ENCODE measurements at regions not wholly inside any gene's neighbourhood (a gene's known extent, or its start where the extent isn't known, plus 50 kb on each side); places are given as distances from the start of the nearest gene placed in this dataset.

DNA sequence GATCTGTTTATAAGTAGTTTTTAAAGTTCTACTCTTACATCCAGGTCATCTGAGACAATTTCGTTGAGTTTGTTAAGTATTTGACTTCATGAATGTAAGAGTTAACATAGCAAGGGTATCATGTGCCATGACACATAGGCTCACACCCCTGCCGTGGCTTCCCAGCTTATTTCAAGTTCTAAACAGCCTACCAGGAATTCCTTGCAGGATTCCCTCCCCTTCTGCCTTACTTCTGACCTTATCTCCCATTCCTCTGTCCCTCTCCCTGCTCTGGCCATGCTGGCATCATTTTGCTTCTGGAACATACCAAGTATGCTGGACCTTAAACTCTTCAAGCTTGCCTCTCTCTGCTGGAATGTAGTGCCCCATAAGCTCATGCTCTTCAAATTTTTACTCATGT is 369.9 kb upstream of the PCDH7 start:
- no peak for ATAC-seq

DNA sequence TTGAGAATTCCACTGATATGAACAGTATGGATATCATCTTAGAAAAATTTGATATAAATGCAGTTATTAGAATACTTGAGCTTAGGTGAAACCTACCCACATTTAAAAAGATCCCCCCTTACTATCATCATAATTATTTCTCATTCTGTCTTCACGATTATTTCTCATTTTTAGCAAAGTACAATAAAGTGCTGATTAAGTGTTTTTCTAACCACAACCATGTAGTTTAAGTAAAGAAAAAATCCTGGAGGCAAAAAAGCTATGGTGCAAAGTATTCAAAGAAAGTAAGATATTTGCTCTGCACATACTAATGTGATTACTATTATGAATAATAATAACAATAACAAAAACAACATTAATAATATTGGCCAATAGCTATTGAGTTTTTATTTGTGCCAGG is 365.6 kb upstream of the PCDH7 start:
- ATAC-seq = no peak

DNA sequence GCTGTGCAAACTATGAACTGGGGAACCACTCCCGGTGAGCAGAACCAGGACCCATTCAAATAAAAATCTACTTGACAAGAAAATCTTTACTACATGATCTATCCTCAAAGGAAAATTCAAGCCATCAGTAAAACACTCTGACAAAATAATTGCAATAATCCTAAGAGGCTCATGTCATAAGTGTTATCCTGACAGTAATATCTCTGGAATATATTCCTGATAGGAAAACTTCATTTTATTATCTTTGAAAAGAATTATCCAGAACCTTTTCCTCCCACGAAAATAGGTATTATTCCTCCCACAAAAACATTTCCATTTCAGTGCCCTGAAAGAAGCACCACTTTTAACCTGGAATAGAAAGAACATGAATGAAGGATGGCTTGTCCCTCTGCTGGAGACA is 357.7 kb upstream of the PCDH7 start:
- no peak for ATAC-seq

DNA sequence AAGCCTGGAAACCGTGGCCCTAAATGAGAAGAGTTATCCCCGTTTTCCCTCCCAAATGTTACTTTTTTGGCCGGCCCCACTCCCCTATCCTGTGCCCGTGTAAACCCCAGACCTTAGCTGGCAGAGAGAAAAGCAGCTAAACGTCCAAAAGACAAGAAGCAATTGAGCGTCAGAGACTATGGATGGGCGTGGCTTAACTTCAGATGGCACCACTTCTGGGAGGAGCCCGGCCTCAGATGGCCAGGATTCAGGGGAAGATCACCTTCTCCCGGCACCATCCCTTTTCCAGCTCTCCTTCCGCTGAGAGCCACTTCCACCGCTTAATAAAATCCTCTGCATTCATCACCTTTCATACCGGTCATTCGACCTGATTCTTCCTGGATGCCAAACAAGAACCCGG is 350.1 kb upstream of the PCDH7 start:
- no peak for ATAC-seq

DNA sequence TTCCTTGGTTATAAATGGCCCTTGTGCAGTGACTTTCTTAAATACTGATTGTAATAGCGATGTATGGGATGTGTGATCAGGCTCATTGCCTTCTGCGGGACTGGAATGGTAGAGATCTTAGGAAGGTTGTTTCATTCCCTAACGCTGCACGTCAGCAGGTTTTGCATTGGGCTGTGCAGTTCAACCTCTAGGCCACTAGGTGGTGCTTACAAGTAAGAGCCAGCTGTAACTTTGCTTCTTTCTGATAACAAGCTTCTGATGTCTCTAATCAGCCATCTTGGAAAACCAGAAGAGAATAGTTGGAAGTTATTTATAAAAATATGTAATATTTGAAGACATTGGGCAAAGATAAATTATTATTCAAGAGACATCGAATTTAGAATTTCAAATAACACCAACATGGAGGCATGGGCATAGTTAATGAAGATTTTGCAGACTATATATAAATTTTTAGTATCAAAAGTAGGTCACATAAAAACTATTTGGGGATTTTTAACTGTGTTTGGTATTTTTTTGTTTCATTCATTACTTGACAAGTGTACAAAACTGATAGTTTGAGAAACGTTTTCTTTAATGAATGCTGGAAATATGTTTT is 339.7 kb upstream of the PCDH7 start:
- ATAC-seq = peak; percentile 79

DNA sequence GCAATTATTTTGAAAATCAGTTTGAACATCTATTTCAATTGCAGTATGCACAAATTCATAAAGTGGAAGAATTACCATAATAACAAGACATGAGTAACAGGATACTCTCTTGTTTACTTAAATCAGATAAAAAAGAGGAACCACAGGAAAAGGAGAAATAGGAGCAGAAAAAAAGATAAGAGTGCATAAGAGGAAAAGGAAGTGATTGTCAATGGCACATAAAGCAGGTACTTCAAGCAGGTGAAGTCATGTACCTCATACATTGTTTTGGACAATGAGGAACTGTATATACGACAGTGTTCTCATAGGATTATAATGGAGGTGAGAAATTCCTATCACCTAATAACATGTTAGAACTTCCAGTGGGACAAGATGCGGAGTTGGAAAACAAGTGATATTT is 334.5 kb upstream of the PCDH7 start:
- ATAC-seq = peak; percentile 54

DNA sequence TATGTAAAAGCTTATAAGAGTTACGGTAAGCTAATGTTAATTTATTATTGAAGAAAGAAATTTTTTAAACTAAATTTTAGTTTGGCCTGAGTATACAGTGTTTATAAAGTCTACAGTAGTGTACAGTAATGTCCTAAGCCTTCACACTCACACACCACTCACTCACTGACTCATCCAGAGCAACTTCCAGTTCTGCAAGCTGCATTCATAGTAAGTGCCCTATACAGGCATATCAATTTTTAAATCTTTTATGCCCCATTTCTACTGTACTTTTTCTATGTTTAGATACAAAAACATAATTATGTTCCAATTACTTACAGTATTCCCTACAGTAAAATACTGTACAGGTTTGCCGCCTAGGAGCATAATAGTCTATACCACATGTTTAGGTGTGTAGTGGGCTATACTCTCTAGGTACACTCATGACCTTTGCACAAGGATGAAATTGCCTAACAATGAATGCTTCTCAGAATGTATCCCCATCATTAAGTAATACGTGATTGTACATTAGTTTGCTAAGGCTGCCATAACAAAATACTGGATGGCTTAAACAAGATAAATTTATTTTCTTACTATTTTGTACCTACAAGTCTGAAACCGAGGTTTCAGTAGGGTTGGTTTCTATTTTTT is 333.8 kb upstream of the PCDH7 start:
- peak; percentile 65 for ATAC-seq

DNA sequence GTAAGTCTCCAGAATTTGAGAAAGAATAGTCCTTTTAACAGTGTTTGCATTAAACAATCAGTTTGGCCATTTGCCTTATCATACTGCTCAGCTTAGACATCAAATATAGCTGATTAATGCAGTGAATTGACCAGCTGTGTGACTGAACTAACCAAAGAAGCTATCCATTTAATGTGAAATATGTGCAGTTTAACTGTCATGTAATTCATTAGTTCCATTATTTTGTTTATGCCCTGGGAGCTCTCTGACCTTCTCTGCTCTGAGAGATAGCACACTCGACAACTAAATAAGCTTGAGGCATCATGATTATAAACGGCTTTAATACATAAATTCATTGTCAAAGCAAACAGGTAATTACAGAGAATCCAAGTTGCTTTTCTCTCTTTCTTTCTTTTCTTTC is 324.3 kb upstream of the PCDH7 start:
- ATAC-seq = no peak

DNA sequence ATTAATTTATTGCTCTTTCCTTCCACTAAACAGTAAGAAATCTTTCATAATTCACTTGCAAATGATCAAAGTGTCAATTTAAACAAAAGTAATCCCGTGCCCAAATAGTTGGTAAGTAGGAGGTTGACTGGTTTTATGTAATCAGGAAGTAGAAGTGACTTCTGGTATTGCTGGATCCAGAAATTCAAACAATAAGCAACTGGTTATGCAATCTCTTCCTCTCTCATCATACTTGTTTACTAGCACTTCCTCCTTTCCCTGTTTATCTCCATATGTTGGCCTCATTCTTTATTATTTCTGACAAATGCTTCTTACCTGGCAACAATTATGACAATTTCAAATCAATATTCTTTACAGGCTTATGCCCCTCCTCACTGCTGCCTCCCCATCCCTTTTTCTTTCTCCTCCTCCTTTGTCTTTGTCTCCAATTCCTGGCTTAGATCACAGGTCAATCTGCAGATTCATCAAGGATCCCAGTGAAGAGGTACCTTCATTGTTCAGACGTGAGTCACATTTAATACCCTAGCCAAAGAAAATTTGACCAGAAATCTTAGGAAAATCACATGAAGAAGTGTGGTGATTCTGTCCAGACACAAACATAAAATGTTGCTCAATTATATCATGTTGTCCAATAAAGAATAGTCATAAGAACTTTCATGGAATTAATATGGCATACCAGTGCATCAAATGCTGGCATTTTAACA is 323.2 kb upstream of the PCDH7 start:
- ATAC-seq = peak; percentile 73

DNA sequence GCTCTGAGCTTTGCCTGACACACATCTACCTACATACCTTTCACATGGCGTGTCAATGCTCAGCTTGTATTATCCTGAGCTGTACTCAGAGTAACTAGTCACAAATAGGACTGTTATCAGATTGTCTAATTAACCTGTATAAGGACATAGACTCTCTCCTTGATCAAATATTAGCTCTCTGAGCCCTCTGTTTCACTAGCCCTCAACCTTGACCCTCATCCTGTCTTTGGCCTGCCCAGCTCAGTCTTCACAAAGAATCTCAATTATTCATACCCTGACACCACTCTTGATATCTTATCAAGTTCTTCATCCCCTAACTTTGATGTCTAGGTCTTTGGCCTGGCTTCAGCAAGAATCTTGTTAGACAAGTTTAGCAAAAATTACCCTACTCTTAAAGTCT is 320.7 kb upstream of the PCDH7 start:
- peak; percentile 43 for ATAC-seq

DNA sequence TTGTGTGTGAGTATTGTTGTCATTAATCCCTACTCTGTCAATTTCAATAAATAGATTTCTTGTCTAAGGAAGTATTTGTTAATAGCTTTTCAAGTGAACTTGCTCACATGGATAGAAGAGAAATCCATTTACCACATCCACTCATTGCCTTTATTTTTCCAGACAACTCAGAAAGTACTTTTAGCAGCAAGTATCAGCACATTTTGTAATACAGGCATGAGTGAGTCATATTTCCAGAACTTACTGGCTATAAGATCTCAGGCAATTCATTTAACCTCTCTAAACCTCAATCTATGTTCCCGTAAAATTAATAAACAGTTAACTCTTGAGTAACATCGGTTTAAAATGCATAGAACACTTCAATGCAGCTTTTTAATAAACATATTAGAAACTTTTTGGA is 317.9 kb upstream of the PCDH7 start:
- ATAC-seq = peak; percentile 41

DNA sequence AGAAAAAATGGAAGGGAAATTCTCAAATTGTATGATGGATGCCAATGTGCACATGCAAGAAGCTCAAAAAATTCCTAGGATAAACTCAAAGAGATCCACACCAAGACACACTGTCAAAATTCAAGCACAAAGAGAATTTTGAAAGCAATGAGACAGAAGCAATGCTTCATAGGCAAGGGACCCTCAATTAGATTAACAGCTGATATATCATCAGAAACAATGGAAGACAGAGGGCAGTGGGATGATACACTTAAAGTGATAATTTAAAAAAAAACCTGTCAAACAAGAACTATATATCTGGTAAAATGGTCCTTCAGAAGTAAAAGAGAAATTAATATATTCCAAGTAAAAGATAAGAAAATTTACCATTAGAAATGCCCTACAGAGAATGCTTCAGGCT is 306.3 kb upstream of the PCDH7 start:
- no peak for ATAC-seq

DNA sequence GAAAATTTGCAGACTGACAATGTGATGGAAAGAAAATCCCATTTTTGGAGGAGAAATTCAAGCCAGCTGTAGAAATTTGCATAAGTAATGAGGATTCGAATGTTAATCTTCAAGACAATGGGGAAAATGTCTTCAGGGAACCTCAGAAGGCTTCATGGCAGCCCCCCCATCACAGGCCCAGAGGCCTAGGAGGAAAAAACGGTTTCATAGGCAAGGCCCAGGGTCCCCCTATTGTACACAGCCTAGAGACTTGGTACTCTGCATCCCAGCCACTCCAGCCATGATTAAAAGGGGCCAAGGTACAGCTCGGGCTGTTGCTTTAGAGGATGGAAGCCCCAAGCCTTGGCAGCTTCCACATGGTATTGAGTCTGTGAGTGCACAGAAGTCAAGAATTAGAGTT is 303.6 kb upstream of the PCDH7 start:
- no peak for ATAC-seq

DNA sequence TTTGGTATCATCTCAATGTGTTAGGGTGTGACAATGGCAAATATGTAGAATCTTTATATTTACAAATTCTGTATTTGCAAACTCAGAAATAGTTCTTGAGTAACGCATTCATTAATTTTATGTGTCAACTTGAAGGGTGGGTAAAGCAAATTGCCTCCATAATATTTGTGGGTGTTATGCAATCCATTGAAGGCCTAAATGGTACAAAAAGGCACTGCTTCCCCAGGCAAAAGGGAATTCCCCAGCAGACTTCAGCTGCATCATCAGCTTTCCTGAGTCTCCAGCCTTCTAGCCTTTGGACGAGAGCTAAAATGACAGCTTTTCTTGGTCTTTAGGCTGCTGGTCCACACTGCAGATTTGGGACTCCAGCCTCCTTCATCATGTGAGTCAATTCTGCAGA is 292.2 kb upstream of the PCDH7 start:
- no peak for ATAC-seq

DNA sequence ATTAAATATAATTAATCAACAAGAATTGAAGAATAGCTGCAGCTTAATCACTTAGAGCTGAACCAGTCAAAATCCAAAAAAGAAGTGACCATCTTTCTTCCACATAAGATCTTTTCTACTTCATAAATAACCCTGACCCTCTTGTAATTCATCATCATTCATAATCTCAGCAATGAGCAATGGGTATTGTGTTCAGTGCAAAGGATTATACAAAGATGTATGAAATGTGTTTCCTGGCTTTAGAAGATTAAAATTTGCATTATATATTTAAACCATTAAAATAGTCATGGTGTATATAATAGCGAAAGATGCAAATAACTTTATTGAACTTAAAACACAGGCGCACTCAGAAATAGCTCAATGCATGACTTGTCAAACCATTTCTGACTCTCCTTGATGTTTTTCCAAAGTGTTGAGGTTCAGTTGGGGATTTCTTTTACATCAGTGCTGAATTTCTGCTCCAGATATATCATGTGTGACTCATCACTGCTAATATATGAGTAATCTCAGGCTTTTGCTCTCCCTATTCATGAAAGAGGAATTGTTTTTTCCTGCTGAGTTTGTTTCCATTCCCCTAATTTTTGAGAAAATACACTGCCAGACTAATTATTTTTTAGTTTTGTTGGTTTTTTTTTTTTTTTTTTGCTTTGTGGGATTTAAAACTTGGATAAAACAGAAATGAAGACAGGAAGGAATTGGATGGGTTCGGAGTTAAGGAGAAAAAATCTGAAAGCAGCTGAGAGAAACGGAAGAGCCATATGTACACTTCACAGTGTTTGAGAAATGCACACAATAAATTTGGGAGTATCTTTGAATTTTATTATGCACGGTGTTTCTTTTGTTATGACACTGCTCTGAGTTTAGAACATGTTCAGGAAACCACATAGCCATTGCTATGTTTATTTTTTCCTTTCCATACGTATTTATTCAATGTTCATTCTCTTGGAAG is 290.1 kb upstream of the PCDH7 start:
- ATAC-seq = peak; percentile 90

DNA sequence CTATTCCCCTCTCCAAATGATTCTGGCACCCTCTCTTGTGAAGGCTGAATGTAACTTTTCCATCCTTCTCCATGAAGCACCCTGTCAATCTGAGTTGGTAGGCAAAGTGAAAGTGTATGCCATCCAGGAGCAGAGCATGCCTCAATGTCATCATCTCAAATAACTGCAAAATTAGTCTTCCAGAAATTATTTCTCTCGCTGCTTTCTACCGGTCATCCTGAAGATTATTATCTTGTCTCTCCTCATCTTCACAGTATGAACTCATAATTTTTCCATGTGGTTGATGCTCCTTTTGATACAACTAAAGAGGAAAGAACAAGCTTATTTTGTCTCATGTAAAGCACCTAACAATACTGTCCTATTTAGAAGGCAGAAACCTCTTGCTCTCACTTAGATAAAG is 285.5 kb upstream of the PCDH7 start:
- ATAC-seq = no peak

DNA sequence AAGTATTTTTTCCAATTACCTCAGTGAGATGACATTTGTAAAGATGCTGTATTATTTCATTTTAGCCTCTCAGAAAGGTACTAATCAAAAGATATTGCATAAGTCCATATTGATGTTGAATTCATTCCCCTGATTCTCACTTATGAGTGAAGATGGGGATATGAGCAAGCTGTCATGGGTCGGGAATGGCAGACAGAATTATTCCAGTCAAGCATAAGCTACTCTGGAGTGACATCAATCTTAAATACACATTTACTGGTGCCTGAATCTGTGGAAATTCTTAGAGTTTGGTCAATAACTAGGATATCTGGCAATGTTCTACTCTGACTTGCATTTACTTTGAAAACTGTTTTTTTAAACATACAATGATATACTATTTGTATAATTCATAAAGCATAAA is 283.8 kb upstream of the PCDH7 start:
- ATAC-seq = no peak

DNA sequence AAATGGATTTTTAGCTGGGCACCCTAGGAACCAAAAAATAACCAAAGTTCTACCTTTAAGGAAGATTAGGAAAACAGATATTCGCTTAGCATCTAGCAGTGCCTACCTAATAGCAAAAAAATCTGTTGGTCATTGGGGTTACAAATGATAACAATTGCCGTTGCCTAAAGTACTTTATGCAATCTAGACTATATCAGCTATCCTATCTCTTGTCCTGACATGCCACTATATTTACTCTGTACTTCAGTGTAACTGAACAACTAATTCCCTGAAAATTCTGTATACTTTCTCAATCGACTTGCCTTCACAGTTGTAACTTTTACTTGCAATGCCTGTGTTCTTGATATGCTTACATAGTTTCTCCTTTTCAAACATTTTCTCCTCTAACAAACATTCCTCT is 282.9 kb upstream of the PCDH7 start:
- no peak for ATAC-seq

DNA sequence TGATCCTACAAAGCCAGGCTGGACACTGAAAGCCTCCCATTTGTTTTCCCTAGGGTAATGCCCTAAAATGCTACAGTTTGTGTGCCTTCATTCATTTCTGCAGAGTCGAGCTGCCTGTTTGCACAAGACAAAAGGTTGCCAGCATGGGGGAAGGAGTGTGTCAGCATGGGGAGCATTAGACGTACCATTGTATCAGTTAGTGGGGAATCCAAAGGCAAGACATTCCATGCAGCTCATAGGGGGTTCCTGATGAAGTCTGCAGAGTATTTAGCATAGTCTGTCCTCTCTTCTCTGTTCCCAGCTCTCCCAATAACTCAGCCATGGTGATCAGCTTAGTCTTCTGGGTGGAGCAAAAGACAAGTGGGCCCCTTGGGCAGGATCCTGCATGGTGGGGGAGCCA is 276.9 kb upstream of the PCDH7 start:
- no peak for ATAC-seq

DNA sequence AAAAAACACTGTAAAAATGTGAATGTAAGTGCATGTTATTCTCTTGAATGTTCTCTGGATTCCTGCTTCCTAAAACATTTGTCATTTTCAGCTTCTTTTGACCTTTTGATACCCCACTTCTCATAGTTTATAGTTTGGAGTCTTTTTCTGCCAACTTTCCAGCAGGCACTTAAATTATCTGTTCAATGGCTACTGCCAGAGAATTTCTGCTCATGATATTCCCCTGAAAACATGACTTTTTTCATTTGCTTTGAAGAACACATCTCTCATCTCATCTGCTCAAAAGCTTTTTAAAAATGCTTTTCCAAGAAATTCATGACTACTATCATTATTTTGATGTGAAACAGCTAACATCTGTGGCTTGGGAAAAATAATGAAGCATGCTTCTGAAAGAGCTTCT is 269.7 kb upstream of the PCDH7 start:
- ATAC-seq = no peak

DNA sequence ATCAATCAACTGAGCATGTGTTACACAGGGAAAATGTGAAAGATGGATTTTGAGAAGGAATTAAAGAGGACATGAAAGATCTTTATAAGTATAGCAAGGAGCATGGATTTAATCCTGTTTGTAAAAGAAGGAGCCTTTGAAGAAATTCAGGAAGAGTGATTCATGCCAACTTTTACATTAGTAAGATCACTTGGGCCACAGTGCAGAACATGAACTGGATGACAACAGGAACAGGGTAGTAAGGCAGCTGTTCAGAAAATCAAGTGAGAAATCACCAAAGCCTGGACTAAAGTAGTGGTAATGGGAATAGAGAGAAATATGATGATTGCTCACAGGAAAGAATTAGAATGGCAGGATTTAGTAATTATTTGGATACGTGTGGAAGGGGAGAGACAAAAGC is 265.7 kb upstream of the PCDH7 start:
- ATAC-seq = no peak

DNA sequence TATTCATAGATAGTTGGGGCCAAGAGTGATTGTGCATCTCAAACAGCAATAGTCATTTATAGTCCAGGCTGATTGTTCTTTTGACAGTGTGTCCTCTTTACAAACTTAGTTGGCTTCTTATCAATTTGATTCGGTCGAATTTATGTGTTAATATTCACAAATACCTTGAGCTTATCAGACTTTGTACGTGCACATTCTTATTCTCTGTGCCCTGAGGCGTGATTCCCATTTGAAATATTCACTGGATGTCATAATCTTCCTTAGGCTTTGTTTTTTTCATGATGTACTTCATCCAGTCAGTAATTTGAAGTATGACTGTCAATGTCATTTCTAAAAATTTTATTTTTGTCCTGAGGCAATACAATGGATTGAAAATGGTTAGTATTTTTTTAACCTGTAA is 263.5 kb upstream of the PCDH7 start:
- ATAC-seq = no peak

DNA sequence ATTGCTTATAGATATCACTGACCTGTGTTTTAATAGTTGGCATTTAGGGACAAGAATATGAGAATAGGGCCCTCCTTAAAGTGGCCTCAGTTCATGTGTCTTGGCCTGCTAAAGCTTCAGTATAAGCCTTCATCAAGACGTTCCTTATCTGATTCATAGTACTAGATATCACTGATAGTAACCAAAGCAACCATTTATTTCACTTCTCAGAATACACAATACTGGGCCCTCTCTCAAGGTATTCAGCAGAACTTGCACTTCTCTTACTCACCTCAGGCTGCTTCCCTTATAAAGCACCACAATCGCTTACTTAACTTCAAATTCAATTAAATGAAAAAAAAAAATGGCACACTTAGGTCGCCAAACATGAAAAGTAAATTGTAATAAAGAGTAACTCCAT is 259.4 kb upstream of the PCDH7 start:
- ATAC-seq = no peak

Measured in esophagus mucosa (tissue), 1 donor.